BJ (cell line): ENCODE measurements at regions not wholly inside any gene's neighbourhood (a gene's known extent, or its start where the extent isn't known, plus 50 kb on each side); places are given as distances from the start of the nearest gene placed in this dataset.

ENCODE experiments used
- CTCF ChIA-PET: fragments of 350-600 bp; formaldehyde crosslinking; extraction: SDS; loops from one replicate; lab custom pipeline; 2021; ENCODE audit warnings: antibody characterized with exemption, inconsistent platforms; lab: Yijun Ruan, JAX
- POLR2A ChIA-PET: fragments of 300-600 bp; sonication (Branson Sonifier 250); formaldehyde crosslinking; extraction: SDS; loops from one replicate; lab custom pipeline; 2021; ENCODE audit warnings: antibody characterized with exemption; lab: Charles Lee
- DNase-seq: peaks from one replicate; pipeline ENCODE4 v3.0.0-alpha.2; 2011; ENCODE audit warnings: low read depth
- H3K27me3 ChIP-seq: 2 replicates; pipeline ENCODE4 v1.6.0; 2011; ENCODE audit warnings: low read length; ENCODE audit not compliant: control insufficient read depth, insufficient read depth
- H3K36me3 ChIP-seq: 2 replicates; pipeline ENCODE4 v1.5.1; 2011; ENCODE audit warnings: low read length; ENCODE audit not compliant: control insufficient read depth, insufficient read depth
- H3K4me3 ChIP-seq: 2 replicates; pipeline ENCODE4 v1.5.1; 2011; ENCODE audit warnings: low read depth, mild to moderate bottlenecking, control low read depth, low read length
- TF ChIP-seq, protein P1 (sequence below): IDR thresholded peaks from 2 replicates; pipeline ENCODE4 v1.5.1; 2011; ENCODE audit warnings: low read depth, mild to moderate bottlenecking, control low read depth, inconsistent platforms, low read length, moderate library complexity; ENCODE audit not compliant: insufficient read depth

DNA sequence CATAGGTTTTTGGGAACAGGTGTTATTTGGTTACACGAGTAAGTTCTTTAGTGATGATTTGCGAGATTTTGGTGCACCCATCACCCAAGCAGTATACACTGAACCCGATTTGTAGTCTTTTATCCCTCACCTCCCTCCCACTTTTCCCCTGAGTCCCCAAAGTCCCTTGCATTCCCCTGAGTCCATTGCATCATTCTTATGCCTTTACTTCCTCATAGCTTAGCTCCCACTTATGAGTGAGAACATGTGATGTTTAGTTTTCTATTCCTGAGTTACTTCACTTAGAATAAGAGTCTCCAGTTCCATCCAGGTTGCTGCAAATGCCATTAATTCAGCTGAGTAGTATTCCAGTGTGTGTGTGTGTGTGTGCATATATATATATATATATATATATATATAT is 97.2 kb upstream of the EDNRB start:
- DNase-seq = no peak
- no peak overlapping the region for H3K4me3 ChIP-seq
- POLR2A ChIA-PET = no interaction called here
- no peaks in the 10 kb centered on the region for H3K36me3 ChIP-seq
- TF ChIP-seq, protein P1, sequence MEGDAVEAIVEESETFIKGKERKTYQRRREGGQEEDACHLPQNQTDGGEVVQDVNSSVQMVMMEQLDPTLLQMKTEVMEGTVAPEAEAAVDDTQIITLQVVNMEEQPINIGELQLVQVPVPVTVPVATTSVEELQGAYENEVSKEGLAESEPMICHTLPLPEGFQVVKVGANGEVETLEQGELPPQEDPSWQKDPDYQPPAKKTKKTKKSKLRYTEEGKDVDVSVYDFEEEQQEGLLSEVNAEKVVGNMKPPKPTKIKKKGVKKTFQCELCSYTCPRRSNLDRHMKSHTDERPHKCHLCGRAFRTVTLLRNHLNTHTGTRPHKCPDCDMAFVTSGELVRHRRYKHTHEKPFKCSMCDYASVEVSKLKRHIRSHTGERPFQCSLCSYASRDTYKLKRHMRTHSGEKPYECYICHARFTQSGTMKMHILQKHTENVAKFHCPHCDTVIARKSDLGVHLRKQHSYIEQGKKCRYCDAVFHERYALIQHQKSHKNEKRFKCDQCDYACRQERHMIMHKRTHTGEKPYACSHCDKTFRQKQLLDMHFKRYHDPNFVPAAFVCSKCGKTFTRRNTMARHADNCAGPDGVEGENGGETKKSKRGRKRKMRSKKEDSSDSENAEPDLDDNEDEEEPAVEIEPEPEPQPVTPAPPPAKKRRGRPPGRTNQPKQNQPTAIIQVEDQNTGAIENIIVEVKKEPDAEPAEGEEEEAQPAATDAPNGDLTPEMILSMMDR = no peak
- H3K27me3 ChIP-seq = no peaks in the 10 kb centered on the region
- CTCF ChIA-PET = no interaction called here

DNA sequence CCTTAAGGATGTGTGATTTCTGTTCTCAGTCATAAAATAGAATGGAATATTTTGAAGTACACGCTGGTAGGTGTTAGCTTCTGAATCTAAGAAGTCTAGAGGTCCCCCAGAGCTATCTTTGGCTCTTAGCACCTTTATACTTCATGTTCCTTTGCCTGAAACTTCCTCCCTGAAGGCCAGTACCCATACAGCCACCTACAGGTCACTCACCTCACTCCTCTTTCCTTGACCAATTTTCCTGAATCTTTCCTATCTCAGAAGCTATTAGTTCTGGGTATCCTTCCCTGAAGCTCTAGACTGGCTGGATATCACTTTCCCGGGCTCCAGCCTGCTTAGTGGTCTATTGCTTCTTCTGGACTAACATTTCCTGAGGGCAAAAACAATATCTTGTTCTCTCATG is 93.4 kb upstream of the EDNRB start:
- ChIA-PET POLR2A (no interaction called here), CTCF (no interaction called here)
- no peaks in the 10 kb centered on the region for H3K27me3 ChIP-seq
- H3K36me3 ChIP-seq = no peaks in the 10 kb centered on the region
- no peak overlapping the region for H3K4me3 ChIP-seq
- DNase-seq = no peak
- TF ChIP-seq, protein P1 = no peak

DNA sequence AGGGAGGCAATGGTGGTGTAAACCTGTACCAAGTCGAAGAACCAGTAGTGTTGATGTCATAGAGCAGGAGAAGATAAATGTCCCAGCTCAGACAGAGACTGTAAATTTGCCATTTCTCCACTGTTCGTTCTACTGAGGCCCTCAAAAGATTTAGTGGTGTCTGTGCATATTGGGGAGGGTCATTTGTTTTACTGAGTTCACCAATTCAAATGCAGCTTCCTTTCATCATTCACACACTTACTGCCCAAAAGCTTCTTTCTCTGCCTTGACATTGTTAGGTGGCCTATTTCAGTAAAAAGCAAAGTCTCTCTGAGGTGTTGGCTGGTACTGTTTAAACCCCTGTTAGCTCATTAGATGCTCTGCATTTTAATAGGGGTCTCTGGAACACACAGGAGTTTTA is 86.2 kb upstream of the EDNRB start:
- no peak for DNase-seq
- H3K27me3 ChIP-seq = no peaks in the 10 kb centered on the region
- TF ChIP-seq, protein P1 = no peak
- CTCF ChIA-PET = no interaction called here
- POLR2A ChIA-PET = no interaction called here
- H3K4me3 ChIP-seq = no peak overlapping the region
- no peaks in the 10 kb centered on the region for H3K36me3 ChIP-seq

DNA sequence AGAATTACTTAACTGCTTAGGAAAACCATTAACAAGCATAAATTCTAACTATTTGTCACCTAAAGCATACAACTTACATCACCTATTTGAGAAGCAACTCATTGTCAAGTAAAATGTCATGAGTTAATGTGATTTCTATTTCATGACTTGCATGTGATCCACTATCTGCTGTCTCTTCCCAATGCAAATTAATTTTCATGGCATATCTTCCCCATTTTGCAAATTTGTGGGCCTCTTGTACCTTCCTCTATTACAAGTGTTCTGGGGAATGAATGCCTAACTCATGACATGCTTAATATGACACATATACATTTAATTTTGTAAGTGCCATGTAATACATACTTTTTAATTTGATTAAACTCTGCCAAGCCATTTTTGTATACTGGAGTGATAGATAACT is 81.1 kb upstream of the EDNRB start:
- Histone ChIP-seq H3K27me3 (no peaks in the 10 kb centered on the region), H3K36me3 (no peaks in the 10 kb centered on the region), H3K4me3 (no peak overlapping the region)
- no peak for DNase-seq
- ChIA-PET POLR2A (no interaction called here), CTCF (no interaction called here)
- TF ChIP-seq, protein P1 = no peak

DNA sequence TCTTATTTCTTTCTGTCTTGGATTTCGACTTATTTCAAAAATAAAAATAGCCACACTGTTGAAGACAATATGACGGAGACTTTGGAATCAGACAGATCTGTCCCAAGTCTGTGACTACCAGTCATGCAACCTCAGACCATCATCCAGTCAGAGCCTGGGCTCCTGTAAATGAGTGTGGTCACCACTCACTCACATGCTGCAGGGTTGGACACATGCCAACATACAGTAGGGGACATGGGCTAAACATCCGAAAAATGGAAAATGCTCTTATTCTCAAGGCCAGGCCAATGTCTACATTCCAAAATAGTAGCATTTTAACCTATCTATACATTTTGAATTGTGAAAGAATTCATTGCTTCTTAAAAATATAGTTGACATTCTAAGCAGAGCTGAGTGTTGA is 75.5 kb upstream of the EDNRB start:
- no peak overlapping the region for H3K4me3 ChIP-seq
- no peak for DNase-seq
- no peaks in the 10 kb centered on the region for H3K27me3 ChIP-seq
- TF ChIP-seq, protein P1 = no peak
- CTCF ChIA-PET = no interaction called here
- POLR2A ChIA-PET = no interaction called here
- H3K36me3 ChIP-seq = no peaks in the 10 kb centered on the region
